Peyer's patch (tissue), 4 donors: ENCODE measurements at regions not wholly inside any gene's neighbourhood (a gene's known extent, or its start where the extent isn't known, plus 50 kb on each side); places are given as distances from the start of the nearest gene placed in this dataset.

Experiments used
- DNase-seq, 3 donors: peaks; one replicate each; pipeline ENCODE4 v3.0.0-alpha.2; 2017 to 2019
- H3K27ac ChIP-seq, 4 donors: fragments of 200-600 bp; sonication (generic); one replicate each; pipeline ENCODE4 v1.5.1; 2016 to 2019
- H3K27me3 ChIP-seq, 2 donors: fragments of 200-600 bp; sonication (generic); one replicate each; pipeline ENCODE4 v1.5.1; 2019
- H3K36me3 ChIP-seq, 3 donors: fragments of 200-600 bp; sonication (generic); one replicate each; pipeline ENCODE4 v1.5.1; 2016 to 2019
- H3K4me1 ChIP-seq, 4 donors: fragments of 200-600 bp; sonication (generic); one replicate each; pipeline ENCODE4 v1.5.1; 2016 to 2019
- H3K4me3 ChIP-seq, 4 donors: fragments of 200-600 bp; sonication (generic); 1 replicate in 3 of 4; 2 replicates in 1 of 4; pipeline ENCODE4 v1.5.1; 2016 to 2019; ENCODE audit warnings: mild to moderate bottlenecking in 1 of 4
- H3K9me3 ChIP-seq, 4 donors: fragments of 200-600 bp; sonication (generic); one replicate each; pipeline ENCODE4 v1.5.1; 2016 to 2019; ENCODE audit warnings: mild to moderate bottlenecking in 1 of 4
- POLR2A ChIP-seq, 2 donors: fragments of 450-650 bp; IDR thresholded peaks; one replicate each; pipeline ENCODE4 v1.5.1; 2017; ENCODE audit warnings: antibody characterized with exemption in 2 of 2, mild to moderate bottlenecking in 2 of 2, moderate library complexity in 2 of 2
- TF ChIP-seq, protein P1 (sequence below), 6 experiments: fragments of 450-650 bp in 4 of 6; fragments of 200-600 bp in 2 of 6; sonication (generic) in 1 of 6; IDR thresholded peaks; one replicate each; pipeline ENCODE4 v1.5.1; 2017 to 2019; ENCODE audit warnings: antibody characterized with exemption in 6 of 6, mild to moderate bottlenecking in 3 of 6, moderate library complexity in 1 of 6

DNA sequence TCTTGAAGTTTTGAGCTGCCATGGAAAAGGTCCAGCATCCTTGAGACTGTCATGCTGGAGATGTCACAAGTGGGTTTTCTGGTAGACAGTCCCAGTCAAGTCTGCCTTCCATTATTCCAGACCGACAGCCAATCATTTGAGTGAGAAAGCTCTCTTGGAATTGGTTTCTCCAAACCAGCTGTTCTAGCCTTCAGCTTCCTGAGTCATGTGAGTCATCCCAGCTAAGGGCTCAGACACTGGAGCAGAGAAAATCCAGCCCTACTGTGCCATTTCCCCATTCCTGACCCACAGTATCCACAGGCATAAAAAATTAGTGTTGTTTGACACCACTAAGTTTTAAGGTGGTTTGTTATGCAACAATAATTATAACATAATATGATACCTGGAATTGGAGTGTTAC is 219.0 kb downstream of the ADRA2A start:
- no peak for TF ChIP-seq POLR2A (IDR thresholded peaks at IDR 0.05)
- TF ChIP-seq, protein P1, sequence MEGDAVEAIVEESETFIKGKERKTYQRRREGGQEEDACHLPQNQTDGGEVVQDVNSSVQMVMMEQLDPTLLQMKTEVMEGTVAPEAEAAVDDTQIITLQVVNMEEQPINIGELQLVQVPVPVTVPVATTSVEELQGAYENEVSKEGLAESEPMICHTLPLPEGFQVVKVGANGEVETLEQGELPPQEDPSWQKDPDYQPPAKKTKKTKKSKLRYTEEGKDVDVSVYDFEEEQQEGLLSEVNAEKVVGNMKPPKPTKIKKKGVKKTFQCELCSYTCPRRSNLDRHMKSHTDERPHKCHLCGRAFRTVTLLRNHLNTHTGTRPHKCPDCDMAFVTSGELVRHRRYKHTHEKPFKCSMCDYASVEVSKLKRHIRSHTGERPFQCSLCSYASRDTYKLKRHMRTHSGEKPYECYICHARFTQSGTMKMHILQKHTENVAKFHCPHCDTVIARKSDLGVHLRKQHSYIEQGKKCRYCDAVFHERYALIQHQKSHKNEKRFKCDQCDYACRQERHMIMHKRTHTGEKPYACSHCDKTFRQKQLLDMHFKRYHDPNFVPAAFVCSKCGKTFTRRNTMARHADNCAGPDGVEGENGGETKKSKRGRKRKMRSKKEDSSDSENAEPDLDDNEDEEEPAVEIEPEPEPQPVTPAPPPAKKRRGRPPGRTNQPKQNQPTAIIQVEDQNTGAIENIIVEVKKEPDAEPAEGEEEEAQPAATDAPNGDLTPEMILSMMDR (IDR thresholded peaks at IDR 0.05), result no peak
- Histone ChIP-seq H3K4me1 (no peaks in the 10 kb centered on the region), H3K4me3 (no peak overlapping the region), H3K9me3 (no peaks in the 10 kb centered on the region), H3K36me3 (no peaks in the 10 kb centered on the region), H3K27ac (no peak overlapping the region), H3K27me3 (no peaks in the 10 kb centered on the region)
- DNase-seq, result no peak

DNA sequence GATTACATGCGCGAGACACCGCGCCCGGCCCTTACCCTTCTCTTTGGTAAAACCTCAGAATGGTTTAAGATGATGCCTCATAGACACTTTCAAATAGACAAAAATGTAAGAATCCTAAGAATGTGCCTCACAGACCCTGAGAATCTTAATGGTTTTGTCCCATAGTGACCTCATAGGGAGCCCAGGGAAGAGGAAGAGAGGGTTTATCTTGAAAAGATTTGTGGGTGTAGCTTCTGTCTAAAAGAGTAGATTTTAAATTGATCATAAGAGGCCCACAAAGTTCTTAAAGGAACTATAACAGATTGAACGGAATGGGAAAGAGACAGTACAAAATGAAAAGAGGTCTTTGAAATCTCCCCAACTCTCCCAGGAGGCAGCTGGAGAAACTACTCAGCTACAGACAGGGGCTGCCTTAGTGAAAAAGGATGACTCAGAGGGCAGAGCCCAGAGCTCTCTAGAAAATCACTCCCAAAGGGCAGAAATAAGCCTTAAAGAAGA is 220.6 kb downstream of the ADRA2A start:
- Histone ChIP-seq H3K4me3 (no peak overlapping the region), H3K27me3 (no peaks in the 10 kb centered on the region), H3K9me3 (no peaks in the 10 kb centered on the region), H3K36me3 (no peaks in the 10 kb centered on the region), H3K27ac (no peak overlapping the region), H3K4me1 (no peaks in the 10 kb centered on the region)
- TF ChIP-seq POLR2A (IDR thresholded peaks at IDR 0.05), result no peak
- TF ChIP-seq, protein P1 (IDR thresholded peaks at IDR 0.05), result no peak
- no peak for DNase-seq

DNA sequence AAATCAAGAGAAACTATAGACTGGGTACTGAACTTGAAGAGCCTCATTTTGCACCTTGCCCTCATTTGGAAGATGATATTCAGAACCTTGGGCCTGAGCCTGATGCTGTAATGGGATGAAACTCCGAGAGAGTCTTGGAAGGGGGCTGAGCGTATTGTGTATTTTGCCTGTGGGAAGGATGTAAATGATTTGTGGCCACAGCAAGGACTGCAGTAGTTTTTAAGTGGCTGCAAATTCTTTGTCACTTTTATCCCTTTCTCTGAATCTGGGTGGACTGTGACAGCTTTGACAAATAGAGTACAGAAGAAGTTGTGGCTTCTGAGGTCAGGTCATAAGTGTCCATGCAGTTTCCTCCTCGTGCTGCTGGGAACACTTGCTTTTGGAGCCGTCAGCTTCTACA is 221.2 kb downstream of the ADRA2A start:
- Histone ChIP-seq H3K27me3 (no peaks in the 10 kb centered on the region), H3K27ac (no peak overlapping the region)

DNA sequence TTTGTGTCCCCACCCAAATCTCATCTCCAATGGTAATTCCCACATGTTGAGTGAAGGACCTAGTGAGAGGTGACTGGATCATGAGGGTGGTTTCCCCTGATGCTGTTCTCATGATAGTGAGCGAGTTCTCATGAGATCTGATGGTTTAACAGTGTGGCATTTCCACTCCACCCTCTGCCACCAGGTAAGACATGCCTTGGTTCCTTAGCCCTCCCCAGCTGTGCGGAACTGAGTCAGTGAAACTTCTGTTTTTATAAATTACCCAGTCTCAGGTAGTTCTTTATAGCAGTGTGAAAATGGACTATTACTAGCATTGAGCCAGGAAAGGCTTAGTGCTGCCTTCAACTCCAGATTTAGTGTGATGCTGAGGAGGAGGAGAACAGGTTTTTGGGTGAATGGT is 222.2 kb downstream of the ADRA2A start:
- Histone ChIP-seq H3K27ac (no peak overlapping the region), H3K36me3 (no peaks in the 10 kb centered on the region), H3K27me3 (no peaks in the 10 kb centered on the region), H3K4me3 (no peak overlapping the region), H3K4me1 (no peaks in the 10 kb centered on the region), H3K9me3 (no peaks in the 10 kb centered on the region)
- no peak for TF ChIP-seq POLR2A (IDR thresholded peaks at IDR 0.05)
- TF ChIP-seq, protein P1 (IDR thresholded peaks at IDR 0.05), result no peak
- no peak for DNase-seq

More for the DNA sequence above, 221.2 kb downstream of the ADRA2A start:
- no peaks in the 10 kb centered on the region for H3K36me3 ChIP-seq
- no peaks in the 10 kb centered on the region for H3K9me3 ChIP-seq
- no peak overlapping the region for H3K4me3 ChIP-seq
- no peak for DNase-seq
- TF ChIP-seq POLR2A (IDR thresholded peaks at IDR 0.05), result no peak
- TF ChIP-seq, protein P1 (IDR thresholded peaks at IDR 0.05), result no peak
- H3K4me1 ChIP-seq, result no peaks in the 10 kb centered on the region

DNA sequence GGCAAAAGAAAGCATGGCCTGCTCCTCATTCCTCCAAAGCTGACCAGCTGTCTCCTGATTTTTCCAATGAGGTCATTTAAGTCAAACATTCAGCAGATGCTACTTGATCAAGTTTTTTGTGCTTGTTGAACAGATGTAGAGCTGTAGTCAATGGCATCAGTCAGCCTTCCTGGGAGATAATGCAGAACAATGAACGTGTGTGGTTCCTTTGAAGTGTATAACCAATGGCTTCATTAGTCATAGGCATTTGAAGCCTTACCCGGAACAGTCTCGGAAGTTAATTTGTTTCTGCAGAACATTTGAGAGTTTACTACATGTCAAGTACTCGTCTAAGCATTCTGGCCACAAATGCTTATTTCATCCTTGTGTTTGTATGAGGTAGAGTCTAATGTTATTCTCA is 227.1 kb downstream of the ADRA2A start:
- Histone ChIP-seq H3K4me1 (no peaks in the 10 kb centered on the region), H3K4me3 (no peak overlapping the region), H3K36me3 (no peaks in the 10 kb centered on the region), H3K27ac (no peak overlapping the region), H3K9me3 (no peaks in the 10 kb centered on the region), H3K27me3 (no peaks in the 10 kb centered on the region)
- no peak for DNase-seq
- no peak for TF ChIP-seq POLR2A (IDR thresholded peaks at IDR 0.05)
- TF ChIP-seq, protein P1 (IDR thresholded peaks at IDR 0.05), result no peak

DNA sequence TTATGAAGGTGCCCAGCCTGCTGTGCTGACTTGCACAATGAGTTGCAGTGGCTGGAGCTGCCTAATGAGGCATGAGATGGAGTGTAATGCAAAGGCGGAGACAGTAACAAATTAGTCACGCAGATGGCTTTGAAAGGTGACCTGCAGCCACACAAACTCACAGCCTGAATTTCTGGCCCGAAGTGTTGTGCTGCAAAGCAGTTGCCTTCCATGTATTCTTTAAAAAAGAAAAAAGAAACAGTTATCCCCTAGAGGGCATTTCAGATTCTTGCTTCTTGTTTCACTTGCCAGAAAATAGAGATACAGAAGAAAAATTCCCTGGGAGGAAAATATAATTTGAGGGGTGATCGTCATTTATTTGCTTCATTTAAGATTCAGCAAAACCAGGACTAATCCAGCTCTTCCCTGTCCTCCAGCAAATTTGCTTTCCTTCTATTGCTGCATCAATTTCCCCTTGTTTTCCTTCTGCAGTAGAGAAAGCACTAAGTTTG is 239.9 kb downstream of the ADRA2A start:
- Histone ChIP-seq H3K36me3 (no peaks in the 10 kb centered on the region), H3K4me1 (no peaks in the 10 kb centered on the region), H3K27me3 (no peaks in the 10 kb centered on the region), H3K9me3 (no peaks in the 10 kb centered on the region), H3K4me3 (no peak overlapping the region), H3K27ac (no peak overlapping the region)
- TF ChIP-seq POLR2A (IDR thresholded peaks at IDR 0.05), result no peak
- no peak for DNase-seq
